Nephron (organoid): ENCODE measurements at regions not wholly inside any gene's neighbourhood (a gene's known extent, or its start where the extent isn't known, plus 50 kb on each side); places are given as distances from the start of the nearest gene placed in this dataset.

Experiments
- H3K27ac Mint-ChIP-seq, 3 experiments: 2 replicates each; pipeline ENCODE4 v1.8.0; 2020; ENCODE audit warnings: mixed read lengths in 3 of 3, mild to moderate bottlenecking in 2 of 3, moderate library complexity in 1 of 3
- H3K27me3 Mint-ChIP-seq: 2 replicates; pipeline ENCODE4 v1.8.0; 2021; ENCODE audit warnings: low read depth, mild to moderate bottlenecking, moderate library complexity, mixed read lengths
- H3K36me3 Mint-ChIP-seq: 2 replicates; pipeline ENCODE4 v1.8.0; 2020; ENCODE audit warnings: low read depth, mixed read lengths
- H3K4me1 Mint-ChIP-seq: 2 replicates; pipeline ENCODE4 v1.8.0; 2020; ENCODE audit warnings: mixed read lengths
- H3K4me3 Mint-ChIP-seq, 3 experiments: 2 replicates each; pipeline ENCODE4 v1.8.0; 2020; ENCODE audit warnings: mild to moderate bottlenecking in 3 of 3, mixed read lengths in 3 of 3, moderate library complexity in 2 of 3
- H3K9me3 Mint-ChIP-seq: 2 replicates; pipeline ENCODE4 v1.8.0; 2020; ENCODE audit warnings: mixed read lengths
- TF ChIP-seq, protein P1 (sequence below), 3 experiments: fragments of 200-600 bp; sonication (generic); IDR thresholded peaks; one replicate each; pipeline ENCODE4 v1.5.0; 2021; ENCODE audit warnings: antibody characterized with exemption in 3 of 3; ENCODE audit not compliant: unreplicated experiment in 3 of 3

DNA sequence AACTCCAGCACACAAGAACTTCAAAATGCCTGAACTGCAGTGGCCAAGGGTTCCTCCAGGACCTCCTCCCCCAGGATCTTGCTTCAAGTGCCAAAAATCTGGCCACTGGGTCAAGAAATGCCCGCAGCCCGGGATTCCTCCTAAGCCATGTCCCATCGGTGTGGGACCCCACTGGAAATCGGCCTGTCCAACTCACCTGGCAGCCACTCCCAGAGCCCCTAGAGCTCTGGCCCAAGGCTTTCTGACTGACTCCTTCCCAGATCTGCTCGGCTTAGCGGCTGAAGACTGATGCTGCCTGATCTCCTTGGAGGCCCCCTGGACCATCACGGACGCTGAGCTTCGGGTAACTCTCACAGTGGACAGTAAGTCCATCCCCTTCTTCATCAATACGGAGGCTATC is 306.4 kb downstream of the RBM43 start:
- no peak overlapping the region for H3K27ac Mint-ChIP-seq
- H3K9me3 Mint-ChIP-seq, result peaks cover 15% of the 10 kb centered on the region
- no peaks in the 10 kb centered on the region for H3K4me1 Mint-ChIP-seq
- TF ChIP-seq, protein P1, sequence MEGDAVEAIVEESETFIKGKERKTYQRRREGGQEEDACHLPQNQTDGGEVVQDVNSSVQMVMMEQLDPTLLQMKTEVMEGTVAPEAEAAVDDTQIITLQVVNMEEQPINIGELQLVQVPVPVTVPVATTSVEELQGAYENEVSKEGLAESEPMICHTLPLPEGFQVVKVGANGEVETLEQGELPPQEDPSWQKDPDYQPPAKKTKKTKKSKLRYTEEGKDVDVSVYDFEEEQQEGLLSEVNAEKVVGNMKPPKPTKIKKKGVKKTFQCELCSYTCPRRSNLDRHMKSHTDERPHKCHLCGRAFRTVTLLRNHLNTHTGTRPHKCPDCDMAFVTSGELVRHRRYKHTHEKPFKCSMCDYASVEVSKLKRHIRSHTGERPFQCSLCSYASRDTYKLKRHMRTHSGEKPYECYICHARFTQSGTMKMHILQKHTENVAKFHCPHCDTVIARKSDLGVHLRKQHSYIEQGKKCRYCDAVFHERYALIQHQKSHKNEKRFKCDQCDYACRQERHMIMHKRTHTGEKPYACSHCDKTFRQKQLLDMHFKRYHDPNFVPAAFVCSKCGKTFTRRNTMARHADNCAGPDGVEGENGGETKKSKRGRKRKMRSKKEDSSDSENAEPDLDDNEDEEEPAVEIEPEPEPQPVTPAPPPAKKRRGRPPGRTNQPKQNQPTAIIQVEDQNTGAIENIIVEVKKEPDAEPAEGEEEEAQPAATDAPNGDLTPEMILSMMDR (IDR thresholded peaks at IDR 0.05; ENCODE audit: unreplicated experiment in 3 of 3), result no peak
- H3K27me3 Mint-ChIP-seq, result no peaks in the 10 kb centered on the region
- no peak overlapping the region for H3K4me3 Mint-ChIP-seq
- peaks cover 4% of the 10 kb centered on the region for H3K36me3 Mint-ChIP-seq

DNA sequence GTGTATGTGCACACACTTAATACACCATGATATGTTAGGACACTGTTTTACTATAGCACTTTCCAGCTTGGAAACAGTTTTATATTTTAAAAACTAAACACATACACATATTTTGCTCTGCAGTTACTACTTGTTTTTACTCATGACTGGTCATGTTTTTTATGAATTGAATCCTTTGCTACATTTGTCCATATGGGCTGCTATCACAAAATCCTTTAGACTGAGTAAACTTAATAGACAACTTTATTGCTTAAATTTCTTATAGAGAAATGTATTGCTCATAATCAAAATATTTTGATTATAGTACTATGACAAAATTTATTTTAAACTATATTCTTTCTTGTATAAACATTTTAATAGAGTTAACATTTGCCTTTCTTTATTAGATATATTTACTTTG is 314.8 kb downstream of the RBM43 start:
- no peaks in the 10 kb centered on the region for H3K36me3 Mint-ChIP-seq
- no peaks in the 10 kb centered on the region for H3K27me3 Mint-ChIP-seq
- peaks cover 8% of the 10 kb centered on the region for H3K9me3 Mint-ChIP-seq
- TF ChIP-seq, protein P1 (IDR thresholded peaks at IDR 0.05; ENCODE audit: unreplicated experiment in 3 of 3), result no peak
- H3K4me1 Mint-ChIP-seq, result no peaks in the 10 kb centered on the region
- no peak overlapping the region for H3K4me3 Mint-ChIP-seq
- H3K27ac Mint-ChIP-seq, result no peak overlapping the region

- Mint-ChIP-seq H3K4me3 (no peak overlapping the region), H3K36me3 (no peaks in the 10 kb centered on the region), H3K9me3 (peaks cover 7% of the 10 kb centered on the region), H3K27me3 (no peaks in the 10 kb centered on the region), H3K4me1 (no peaks in the 10 kb centered on the region), H3K27ac (no peak overlapping the region)
- TF ChIP-seq, protein P1 (IDR thresholded peaks at IDR 0.05; ENCODE audit: unreplicated experiment in 3 of 3), result no peak
These were observed 317.3 kb downstream of the RBM43 start for GRCh38 chr2:150944315-150944714.

GRCh38 chr2:150939087-150939486 is 322.6 kb downstream of the RBM43 start:
- H3K4me1 Mint-ChIP-seq, result no peaks in the 10 kb centered on the region
- H3K36me3 Mint-ChIP-seq, result no peaks in the 10 kb centered on the region
- H3K27ac Mint-ChIP-seq, result no peak overlapping the region
- H3K9me3 Mint-ChIP-seq, result peaks cover 7% of the 10 kb centered on the region
- no peak overlapping the region for H3K4me3 Mint-ChIP-seq
- H3K27me3 Mint-ChIP-seq, result no peaks in the 10 kb centered on the region
- TF ChIP-seq, protein P1 (IDR thresholded peaks at IDR 0.05; ENCODE audit: unreplicated experiment in 3 of 3), result no peak

DNA sequence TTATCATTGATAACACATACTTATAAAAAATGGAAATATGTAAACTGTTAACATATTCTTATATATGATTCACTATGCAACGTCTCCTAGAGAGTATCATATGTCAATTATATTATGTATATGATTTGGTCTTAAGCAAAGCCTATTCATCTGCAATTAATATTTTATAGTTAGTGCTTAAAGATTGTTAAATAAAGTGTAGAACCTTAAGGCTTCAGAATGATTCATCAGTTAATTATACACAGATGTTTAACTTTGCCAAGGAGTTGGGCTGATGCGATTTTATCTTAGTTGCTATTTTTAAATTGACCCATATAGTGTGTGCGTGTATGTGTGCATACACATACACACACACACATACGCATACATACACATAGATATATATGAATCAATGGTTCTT is 323.1 kb downstream of the RBM43 start:
- no peaks in the 10 kb centered on the region for H3K36me3 Mint-ChIP-seq
- no peaks in the 10 kb centered on the region for H3K27me3 Mint-ChIP-seq
- no peak overlapping the region for H3K27ac Mint-ChIP-seq
- TF ChIP-seq, protein P1 (IDR thresholded peaks at IDR 0.05; ENCODE audit: unreplicated experiment in 3 of 3), result no peak
- H3K4me3 Mint-ChIP-seq, result no peak overlapping the region
- H3K4me1 Mint-ChIP-seq, result no peaks in the 10 kb centered on the region
- peaks cover 7% of the 10 kb centered on the region for H3K9me3 Mint-ChIP-seq

DNA sequence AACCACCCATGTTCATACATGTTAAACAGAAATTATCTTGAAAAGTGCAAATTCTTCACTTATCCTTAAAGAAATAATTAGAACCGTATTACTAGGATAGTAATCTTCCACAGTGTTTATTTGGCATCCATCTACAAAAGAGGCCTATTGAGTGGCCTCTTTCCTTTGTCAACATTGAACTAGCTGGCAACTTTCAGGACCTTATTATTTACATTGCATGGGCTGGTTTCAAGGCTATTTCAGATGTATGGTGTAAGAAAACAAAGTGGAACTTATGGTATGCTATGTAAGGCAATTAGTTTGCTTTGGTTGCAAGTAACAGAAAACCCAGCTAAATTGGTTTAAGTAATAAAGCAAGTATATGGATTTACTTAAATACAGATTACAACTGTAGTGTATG is 324.6 kb downstream of the RBM43 start:
- H3K9me3 Mint-ChIP-seq, result peaks cover 7% of the 10 kb centered on the region
- TF ChIP-seq, protein P1 (IDR thresholded peaks at IDR 0.05; ENCODE audit: unreplicated experiment in 3 of 3), result no peak
- no peak overlapping the region for H3K27ac Mint-ChIP-seq
- H3K27me3 Mint-ChIP-seq, result no peaks in the 10 kb centered on the region
- no peak overlapping the region for H3K4me3 Mint-ChIP-seq
- no peaks in the 10 kb centered on the region for H3K4me1 Mint-ChIP-seq
- H3K36me3 Mint-ChIP-seq, result no peaks in the 10 kb centered on the region
